ENCODE measurements at regions not wholly inside any gene's neighbourhood (a gene's known extent, or its start where the extent isn't known, plus 50 kb on each side); places are given as distances from the start of the nearest gene placed in this dataset.

DNA sequence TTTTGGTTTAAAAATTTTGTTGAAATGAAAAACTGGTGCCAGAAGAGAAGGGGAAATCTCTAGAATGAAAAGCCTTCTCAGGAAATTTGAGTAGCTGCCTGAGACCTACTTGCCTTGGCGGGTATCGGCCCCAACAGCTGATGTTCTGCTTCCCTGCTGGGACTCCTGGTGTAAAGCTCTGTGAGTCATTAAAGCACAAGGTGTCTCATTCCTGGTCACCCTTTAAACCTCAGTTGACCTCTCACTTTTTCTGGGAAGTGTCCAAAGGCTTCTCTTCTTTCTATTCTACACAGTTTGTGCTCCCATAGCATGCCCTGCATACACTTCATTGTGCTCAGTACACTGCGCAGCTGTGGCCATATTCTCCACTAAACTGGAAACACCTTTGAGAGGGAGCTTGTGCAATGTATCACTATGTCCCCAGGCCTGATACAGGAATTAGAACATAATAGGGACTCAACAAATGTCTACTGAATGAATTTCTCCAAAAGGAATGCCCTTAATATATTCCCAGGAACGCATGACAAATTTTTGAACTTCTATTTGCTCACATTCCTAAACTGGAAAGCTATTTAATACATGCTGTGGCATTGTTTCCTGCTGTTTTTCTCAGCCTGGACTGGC, 303.9 kb downstream of the SDHAF3 start (continued):
- TF ChIP-seq GATA4 (IDR thresholded peaks at IDR 0.05; ENCODE audit: borderline replicate concordance, low read depth) (no peak), SMYD3 (CRISPR knock-in tag; IDR thresholded peaks at IDR 0.05) (no peak), ZNF841 (CRISPR knock-in tag; IDR thresholded peaks at IDR 0.05; ENCODE audit: borderline replicate concordance) (no peak), RELA (CRISPR knock-in tag; IDR thresholded peaks at IDR 0.05) (no peak)

DNA sequence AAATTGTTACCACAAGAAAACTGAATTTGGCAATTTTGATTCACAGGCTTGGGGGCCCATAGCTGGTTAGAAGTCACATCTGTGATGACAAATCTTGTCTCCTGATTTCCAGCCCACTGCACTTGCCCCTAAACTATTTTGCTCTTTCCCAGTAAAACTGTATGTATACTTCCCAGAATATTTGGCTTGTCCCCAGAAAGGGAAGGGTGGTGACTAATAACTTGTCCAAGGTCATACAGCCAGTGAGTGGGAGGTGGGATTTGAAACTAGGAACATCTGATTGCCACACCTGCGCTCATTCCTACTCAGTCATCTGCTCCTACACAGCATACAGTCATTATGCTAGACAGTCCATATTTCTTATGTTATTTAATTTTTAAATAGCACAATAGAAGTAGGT, 304.5 kb downstream of the SDHAF3 start:
- Histone ChIP-seq H3K9ac (ENCODE audit: insufficient read depth, low read depth, low read length) (no peak overlapping the region), H4K20me1 (ENCODE audit: insufficient read depth, low read length) (no peaks in the 10 kb centered on the region), H3K27me3 (ENCODE audit: control insufficient read depth in 1 of 2, insufficient read depth in 2 of 2, low read length in 2 of 2) (no peaks in the 10 kb centered on the region), H2AFZ (ENCODE audit: low read length) (no peak overlapping the region), H3K9me3 (ENCODE audit: low read length) (no peaks in the 10 kb centered on the region), H3K4me2 (ENCODE audit: low read depth, low read length) (no peak overlapping the region), H3K27ac (ENCODE audit: extremely low read length, insufficient read depth, low read length) (no peak overlapping the region), H3K79me2 (ENCODE audit: insufficient read depth, low read length) (no peaks in the 10 kb centered on the region), H3K4me1 (ENCODE audit: insufficient read depth, low read length) (no peaks in the 10 kb centered on the region), H3K36me3 (replicated peaks in 1 of 2; ENCODE audit: control insufficient read depth in 1 of 2, insufficient read depth in 2 of 2, low read length in 2 of 2) (no peaks in the 10 kb centered on the region), H3K4me3 (replicated peaks in 1 of 3; ENCODE audit: insufficient read depth in 1 of 3, low read depth in 2 of 3, low read length in 3 of 3) (no peak overlapping the region)
- ATAC-seq: no peak
- FAIRE-seq: no peak
- BruUV-seq (replicated peaks): no TSS peak
- in situ Hi-C loops (cut with HindIII; ENCODE audit: extremely low pct_ligation_motif_present, low pct_unique_long_range_greater_than_20kb) (no loop called here), intact Hi-C loops (cut with micrococcal nuclease; ENCODE audit: unreplicated experiment) (no loop called here)
- ChIA-PET CTCF (ENCODE audit: low intra/inter-chr PET ratio, low total read pairs) (no interaction called here), POLR2A (no interaction called here)
- TF ChIP-seq RNF219 (CRISPR knock-in tag; IDR thresholded peaks at IDR 0.05): no peak
- TF ChIP-seq NCOR1 (IDR thresholded peaks at IDR 0.05; ENCODE audit: borderline replicate concordance, low read length): no peak
- no peak for TF ChIP-seq ATM (IDR thresholded peaks at IDR 0.05; ENCODE audit: borderline replicate concordance)
- no peak for TF ChIP-seq HMGA1 (CRISPR knock-in tag; conservative IDR thresholded peaks at IDR 0.05)
- no peak for TF ChIP-seq U2AF1 (optimal IDR thresholded peaks at IDR 0.05; ENCODE audit: low read depth, low read length)
- no peak for TF ChIP-seq MTF2 (CRISPR knock-in tag; IDR thresholded peaks at IDR 0.05; ENCODE audit: borderline replicate concordance)
- TF ChIP-seq, protein P1, sequence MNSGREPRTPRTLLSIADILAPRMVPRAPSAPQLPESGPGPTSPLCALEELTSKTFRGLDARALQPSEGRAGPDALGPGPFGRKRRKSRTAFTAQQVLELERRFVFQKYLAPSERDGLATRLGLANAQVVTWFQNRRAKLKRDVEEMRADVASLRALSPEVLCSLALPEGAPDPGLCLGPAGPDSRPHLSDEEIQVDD (CRISPR knock-in tag; IDR thresholded peaks at IDR 0.05; ENCODE audit: borderline replicate concordance): no peak
- no peak for TF ChIP-seq ZNF20 (CRISPR knock-in tag; IDR thresholded peaks at IDR 0.05)
- TF ChIP-seq ZNF12 (CRISPR knock-in tag; IDR thresholded peaks at IDR 0.05): no peak
- TF ChIP-seq, protein P2, sequence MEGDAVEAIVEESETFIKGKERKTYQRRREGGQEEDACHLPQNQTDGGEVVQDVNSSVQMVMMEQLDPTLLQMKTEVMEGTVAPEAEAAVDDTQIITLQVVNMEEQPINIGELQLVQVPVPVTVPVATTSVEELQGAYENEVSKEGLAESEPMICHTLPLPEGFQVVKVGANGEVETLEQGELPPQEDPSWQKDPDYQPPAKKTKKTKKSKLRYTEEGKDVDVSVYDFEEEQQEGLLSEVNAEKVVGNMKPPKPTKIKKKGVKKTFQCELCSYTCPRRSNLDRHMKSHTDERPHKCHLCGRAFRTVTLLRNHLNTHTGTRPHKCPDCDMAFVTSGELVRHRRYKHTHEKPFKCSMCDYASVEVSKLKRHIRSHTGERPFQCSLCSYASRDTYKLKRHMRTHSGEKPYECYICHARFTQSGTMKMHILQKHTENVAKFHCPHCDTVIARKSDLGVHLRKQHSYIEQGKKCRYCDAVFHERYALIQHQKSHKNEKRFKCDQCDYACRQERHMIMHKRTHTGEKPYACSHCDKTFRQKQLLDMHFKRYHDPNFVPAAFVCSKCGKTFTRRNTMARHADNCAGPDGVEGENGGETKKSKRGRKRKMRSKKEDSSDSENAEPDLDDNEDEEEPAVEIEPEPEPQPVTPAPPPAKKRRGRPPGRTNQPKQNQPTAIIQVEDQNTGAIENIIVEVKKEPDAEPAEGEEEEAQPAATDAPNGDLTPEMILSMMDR (CRISPR knock-in tag; IDR thresholded peaks at IDR 0.05): no peak
- TF ChIP-seq ZNF34 (CRISPR knock-in tag; IDR thresholded peaks at IDR 0.05; ENCODE audit: borderline replicate concordance): no peak
- TF ChIP-seq ZNF557 (CRISPR knock-in tag; IDR thresholded peaks at IDR 0.05): no peak
- TF ChIP-seq PATZ1 (CRISPR knock-in tag; IDR thresholded peaks at IDR 0.05): no peak
- no peak for DNase-seq (ENCODE audit: low spot score)
- 13% methylated on average over 1 of the region's 1 CpG for WGBS (ENCODE audit: low lambda C conversion rate)

Measured in HepG2 (cell line).